ENCODE measurements at regions not wholly inside any gene's neighbourhood (a gene's known extent, or its start where the extent isn't known, plus 50 kb on each side); places are given as distances from the start of the nearest gene placed in this dataset.

GRCh38 chr7:41336981-41337380 is 365.9 kb downstream of the INHBA start:
- H3K27ac ChIP-seq (ENCODE audit: low read length in 2 of 2), result no peak overlapping the region
- Mint-ChIP-seq H3K4me3 (no peak overlapping the region), H3K27ac (no peak overlapping the region), H3K4me1 (no peaks in the 10 kb centered on the region), H3K9me3 (ENCODE audit: insufficient read depth) (no peaks in the 10 kb centered on the region), H3K27me3 (no peaks in the 10 kb centered on the region)
- no peaks in the 10 kb centered on the region for H3K36me3 ChIP-seq (replicated peaks in 1 of 2; ENCODE audit: control extremely low read depth in 1 of 2, control insufficient read depth in 1 of 2, extremely low read depth in 1 of 2, insufficient read depth in 2 of 2, low read length in 1 of 2)
- H3K4me2 ChIP-seq (replicated peaks; ENCODE audit: low read depth, low read length, poor library complexity, severe bottlenecking), result no peak overlapping the region
- H2AFZ ChIP-seq (ENCODE audit: insufficient read depth, low read depth, low read length, poor library complexity, severe bottlenecking), result no peak overlapping the region
- no peaks in the 10 kb centered on the region for H3K27me3 ChIP-seq (replicated peaks in 1 of 4; ENCODE audit: control extremely low read depth in 1 of 4, control insufficient read depth in 3 of 4, insufficient read depth in 4 of 4, low read length in 3 of 4)
- WGBS (ENCODE audit: insufficient coverage), result no CpG with 5 or more reads among the region's 5 CpGs
- no peaks in the 10 kb centered on the region for H3K4me1 ChIP-seq (ENCODE audit: control insufficient read depth in 2 of 2, insufficient read depth in 2 of 2, low read length in 2 of 2)
- intact Hi-C loops (cut with micrococcal nuclease), result no loop called here
- POLR2A ChIA-PET, result no interaction called here
- no peak for TF ChIP-seq CTCF (IDR thresholded peaks at IDR 0.05)
- no peak for TF ChIP-seq EZH2 (IDR thresholded peaks at IDR 0.05; ENCODE audit: borderline replicate concordance, insufficient read depth, low read depth, low read length, poor library complexity, severe bottlenecking)
- H3K9ac ChIP-seq (ENCODE audit: low read length), result no peak overlapping the region
- CTCF ChIA-PET, result no interaction called here
- no peaks in the 10 kb centered on the region for H3K9me3 ChIP-seq (ENCODE audit: control extremely low read depth in 1 of 3, control insufficient read depth in 2 of 3, insufficient read depth in 1 of 3, low read length in 2 of 3)
- ATAC-seq (ENCODE audit: low read depth) (no peak), DNase-seq (no peak)
- H3K79me2 ChIP-seq (ENCODE audit: control insufficient read depth, insufficient read depth, low read length), result no peaks in the 10 kb centered on the region
- no peaks in the 10 kb centered on the region for H4K20me1 ChIP-seq (ENCODE audit: control insufficient read depth, insufficient read depth, low read length, poor library complexity, severe bottlenecking)
- no peak overlapping the region for H3K4me3 ChIP-seq (ENCODE audit: control extremely low read depth in 1 of 5, extremely low read depth in 1 of 5, insufficient read depth in 1 of 5, low read depth in 2 of 5, low read length in 4 of 5)

- POLR2A ChIA-PET, result no interaction called here
- no peak overlapping the region for H3K4me3 Mint-ChIP-seq
- Histone ChIP-seq H3K4me1 (ENCODE audit: control insufficient read depth in 2 of 2, insufficient read depth in 2 of 2, low read length in 2 of 2) (no peaks in the 10 kb centered on the region), H3K9me3 (ENCODE audit: control extremely low read depth in 1 of 3, control insufficient read depth in 2 of 3, insufficient read depth in 1 of 3, low read length in 2 of 3) (no peaks in the 10 kb centered on the region), H3K27me3 (replicated peaks in 1 of 4; ENCODE audit: control extremely low read depth in 1 of 4, control insufficient read depth in 3 of 4, insufficient read depth in 4 of 4, low read length in 3 of 4) (no peaks in the 10 kb centered on the region), H3K4me3 (ENCODE audit: control extremely low read depth in 1 of 5, extremely low read depth in 1 of 5, insufficient read depth in 1 of 5, low read depth in 2 of 5, low read length in 4 of 5) (no peak overlapping the region), H3K27ac (ENCODE audit: low read length in 2 of 2) (no peak overlapping the region), H4K20me1 (ENCODE audit: control insufficient read depth, insufficient read depth, low read length, poor library complexity, severe bottlenecking) (no peaks in the 10 kb centered on the region), H3K4me2 (replicated peaks; ENCODE audit: low read depth, low read length, poor library complexity, severe bottlenecking) (no peak overlapping the region), H3K79me2 (ENCODE audit: control insufficient read depth, insufficient read depth, low read length) (no peaks in the 10 kb centered on the region), H3K9ac (ENCODE audit: low read length) (no peak overlapping the region), H2AFZ (ENCODE audit: insufficient read depth, low read depth, low read length, poor library complexity, severe bottlenecking) (no peak overlapping the region), H3K36me3 (replicated peaks in 1 of 2; ENCODE audit: control extremely low read depth in 1 of 2, control insufficient read depth in 1 of 2, extremely low read depth in 1 of 2, insufficient read depth in 2 of 2, low read length in 1 of 2) (no peaks in the 10 kb centered on the region)
- no peak overlapping the region for H3K27ac Mint-ChIP-seq
- CTCF ChIA-PET, result no interaction called here
- no CpG with 5 or more reads among the region's 2 CpGs for WGBS (ENCODE audit: insufficient coverage)
- ATAC-seq (ENCODE audit: low read depth) (no peak), DNase-seq (no peak)
- no peaks in the 10 kb centered on the region for H3K4me1 Mint-ChIP-seq
- intact Hi-C loops (cut with micrococcal nuclease), result no loop called here
- H3K9me3 Mint-ChIP-seq (ENCODE audit: insufficient read depth), result no peaks in the 10 kb centered on the region
- TF ChIP-seq CTCF (IDR thresholded peaks at IDR 0.05) (no peak), EZH2 (IDR thresholded peaks at IDR 0.05; ENCODE audit: borderline replicate concordance, insufficient read depth, low read depth, low read length, poor library complexity, severe bottlenecking) (no peak)
- no peaks in the 10 kb centered on the region for H3K27me3 Mint-ChIP-seq
These were observed 366.4 kb downstream of the INHBA start for GRCh38 chr7:41336455-41336952.
